HepG2 (cell line): ENCODE measurements at regions not wholly inside any gene's neighbourhood (a gene's known extent, or its start where the extent isn't known, plus 50 kb on each side); places are given as distances from the start of the nearest gene placed in this dataset.

Experiments
- ATAC-seq: fragments of 200-7000 bp; cut with Tn5 transposase; 3 replicates; pipeline ENCODE4 v1.9.1; 2020; ENCODE audit warnings: mild to moderate bottlenecking, moderate library complexity
- BruUV-seq: library from RNA; stranded (reverse); fragments of 400-500 nt; replicated peaks from 2 replicates; lab custom pipeline; 2021; lab: Mats Ljungman, UMichigan
- CTCF ChIA-PET: fragments of 300-600 bp; formaldehyde crosslinking; extraction: SDS; loops from one replicate; lab custom pipeline; 2021; ENCODE audit warnings: low total read pairs, inconsistent platforms, low intra/inter-chr PET ratio; lab: Yijun Ruan, JAX
- POLR2A ChIA-PET: fragments of 350-600 bp; sonication (Branson Sonifier 250); formaldehyde crosslinking; loops from one replicate; lab custom pipeline; 2020; ENCODE audit warnings: antibody characterized with exemption, inconsistent platforms; lab: Yijun Ruan, JAX
- DNase-seq: peaks from one replicate; pipeline ENCODE4 v3.0.0-alpha.2; 2015; ENCODE audit warnings: low spot score
- FAIRE-seq: peaks from 3 replicates; lab custom pipeline; 2011; peaks lifted over from hg19 to GRCh38; lab: Jason Lieb, UNC
- H2AFZ ChIP-seq: one replicate; pipeline ENCODE4 v1.6.1; 2011; ENCODE audit warnings: low read length, inconsistent platforms
- H3K27ac ChIP-seq: fragments of 300-600 bp; 3 replicates; pipeline ENCODE4 v1.8.0; 2011; ENCODE audit warnings: mixed run types, mild to moderate bottlenecking, mixed read lengths, low read length, inconsistent platforms; ENCODE audit not compliant: insufficient read depth; ENCODE audit errors: extremely low read length
- H3K27me3 ChIP-seq, 2 experiments: fragments of 200-600 bp in 1 of 2; 2 replicates in 1 of 2; 3 replicates in 1 of 2; pipeline versions ENCODE4 v1.6.0 to v1.8.0; 2011; ENCODE audit warnings: low read length in 2 of 2, mild to moderate bottlenecking in 2 of 2, moderate library complexity in 2 of 2, inconsistent platforms in 1 of 2; ENCODE audit not compliant: insufficient read depth in 2 of 2, control insufficient read depth in 1 of 2
- H3K36me3 ChIP-seq, 2 experiments: fragments of 200-600 bp in 1 of 2; replicated peaks in 1 of 2; 2 replicates in 1 of 2; 3 replicates in 1 of 2; pipeline versions ENCODE4 v1.5.1 to v1.8.0; 2011; ENCODE audit warnings: low read length in 2 of 2, inconsistent platforms in 1 of 2; ENCODE audit not compliant: insufficient read depth in 2 of 2, control insufficient read depth in 1 of 2
- H3K4me1 ChIP-seq: 2 replicates; pipeline ENCODE4 v1.5.1; 2012; ENCODE audit warnings: low read length, inconsistent platforms; ENCODE audit not compliant: insufficient read depth
- H3K4me2 ChIP-seq: 2 replicates; pipeline ENCODE4 v1.6.0; 2011; ENCODE audit warnings: low read depth, low read length, inconsistent platforms
- H3K4me3 ChIP-seq, 3 experiments: fragments of 200-600 bp in 1 of 3; sonication (generic), shearing (Covaris generic) in 1 of 3; replicated peaks in 1 of 3; 2 replicates each; pipeline ENCODE4 v1.5.1; 2011 to 2016; ENCODE audit warnings: low read length in 3 of 3, inconsistent platforms in 2 of 3, low read depth in 2 of 3, mild to moderate bottlenecking in 2 of 3, control low read depth in 1 of 3, mixed read lengths in 1 of 3; ENCODE audit not compliant: insufficient read depth in 1 of 3
- H3K79me2 ChIP-seq: one replicate; pipeline ENCODE4 v1.6.1; 2011; ENCODE audit warnings: low read length, inconsistent platforms; ENCODE audit not compliant: insufficient read depth
- H3K9ac ChIP-seq: 2 replicates; pipeline ENCODE4 v1.6.0; 2011; ENCODE audit warnings: mild to moderate bottlenecking, low read depth, low read length, inconsistent platforms; ENCODE audit not compliant: insufficient read depth
- H3K9me3 ChIP-seq: 2 replicates; pipeline ENCODE4 v1.5.1; 2012; ENCODE audit warnings: mild to moderate bottlenecking, low read length
- H4K20me1 ChIP-seq: 2 replicates; pipeline ENCODE4 v1.6.0; 2011; ENCODE audit warnings: inconsistent platforms, mild to moderate bottlenecking, low read length, moderate library complexity; ENCODE audit not compliant: insufficient read depth
- ARHGAP35 ChIP-seq: sonication (generic); formaldehyde crosslinking; IDR thresholded peaks from 2 replicates; pipeline ENCODE4 v1.9.0; 2022; ENCODE audit warnings: mild to moderate bottlenecking, inconsistent platforms, moderate library complexity, missing genetic modification reagents, borderline replicate concordance
- DNMT3B ChIP-seq: conservative IDR thresholded peaks from 2 replicates; pipeline ENCODE4 v1.6.1; 2016; ENCODE audit warnings: missing biosample characterization, control low read depth
- ERF ChIP-seq: IDR thresholded peaks from 2 replicates; pipeline ENCODE4 v1.6.1; 2018; ENCODE audit warnings: missing biosample characterization, missing genetic modification reagents
- FOSL2 ChIP-seq: sonication (generic); formaldehyde crosslinking; IDR thresholded peaks from 2 replicates; pipeline ENCODE4 v1.4.0; 2020; ENCODE audit warnings: missing genetic modification reagents
- FOXA1 ChIP-seq, 2 experiments: fragments of 450-650 bp in 1 of 2; sonication (generic) in 1 of 2; formaldehyde crosslinking in 1 of 2; IDR thresholded peaks; 2 replicates each; pipeline versions ENCODE4 v1.4.0 to v1.6.1; 2016 to 2020; ENCODE audit warnings: missing genetic modification reagents in 1 of 2
- IKZF5 ChIP-seq: IDR thresholded peaks from 2 replicates; pipeline ENCODE4 v1.6.1; 2018; ENCODE audit warnings: missing genetic modification reagents, mild to moderate bottlenecking, missing compliant biosample characterization
- MLXIP ChIP-seq: sonication (generic); formaldehyde crosslinking; IDR thresholded peaks from 2 replicates; pipeline ENCODE4 v1.9.0; 2021; ENCODE audit warnings: missing genetic modification reagents, borderline replicate concordance
- NR2F6 ChIP-seq, 2 experiments: IDR thresholded peaks; 2 replicates each; pipeline ENCODE4 v1.6.1; 2016; ENCODE audit warnings: antibody characterized with exemption in 1 of 2, mild to moderate bottlenecking in 1 of 2
- REL ChIP-seq: sonication (generic); formaldehyde crosslinking; conservative IDR thresholded peaks from 2 replicates; pipeline ENCODE4 v1.8.0; 2022; ENCODE audit warnings: mild to moderate bottlenecking, missing genetic modification reagents, moderate library complexity
- TGIF2 ChIP-seq: IDR thresholded peaks from 2 replicates; pipeline ENCODE4 v1.6.1; 2016; ENCODE audit warnings: control low read depth, missing compliant biosample characterization
- ZBTB49 ChIP-seq: sonication (generic); formaldehyde crosslinking; IDR thresholded peaks from 2 replicates; pipeline ENCODE4 v1.4.0; 2020; ENCODE audit warnings: missing genetic modification reagents, borderline replicate concordance
- ZNF10 ChIP-seq: sonication (generic); formaldehyde crosslinking; IDR thresholded peaks from 2 replicates; pipeline ENCODE4 v1.4.0; 2020; ENCODE audit warnings: mild to moderate bottlenecking, low read depth, missing genetic modification reagents, borderline replicate concordance
- ZNF329 ChIP-seq: sonication (generic); formaldehyde crosslinking; IDR thresholded peaks from 2 replicates; pipeline ENCODE4 v1.9.0; 2021; ENCODE audit warnings: low read depth, mild to moderate bottlenecking, missing genetic modification reagents
- ZNF777 ChIP-seq: sonication (generic); formaldehyde crosslinking; IDR thresholded peaks from 2 replicates; pipeline ENCODE4 v1.4.0; 2020; ENCODE audit warnings: missing genetic modification reagents
- WGBS: methylation state at CpG from one replicate; pipeline ENCODE4 v1.1.6; 2017; ENCODE audit warnings: low lambda C conversion rate; 5-methylcytosine and 5-hydroxymethylcytosine counted together
- in situ Hi-C: cut with HindIII; loops from 2 replicates; pipeline ENCODE4 v1.10.0; 2017; ENCODE audit warnings: low pct_unique_long_range_greater_than_20kb; ENCODE audit not compliant: extremely low pct_ligation_motif_present
- intact Hi-C: fragments of 100-400 bp; cut with micrococcal nuclease; formaldehyde crosslinking; loops from one replicate; pipeline ENCODE4 v1.10.0; 2022; ENCODE audit not compliant: unreplicated experiment

GRCh38 chr15:61517335-61517734 lies 288.2 kb upstream of the RORA start:
- H3K79me2 ChIP-seq: no peaks in the 10 kb centered on the region
- H3K36me3 ChIP-seq: no peaks in the 10 kb centered on the region
- no peaks in the 10 kb centered on the region for H4K20me1 ChIP-seq
- POLR2A ChIA-PET: no interaction called here
- TF ChIP-seq REL (CRISPR knock-in tag): no peak
- TF ChIP-seq ZNF329 (CRISPR knock-in tag): no peak
- TF ChIP-seq ARHGAP35: no peak
- TF ChIP-seq ERF: no peak
- TF ChIP-seq, all 625 proteins: peak for 0
- Histone ChIP-seq H3K4me1 (no peaks in the 10 kb centered on the region), H3K4me3 (no peak overlapping the region), H2AFZ (no peak overlapping the region), H3K27me3 (no peaks in the 10 kb centered on the region), H3K9ac (no peak overlapping the region), H3K27ac (no peak overlapping the region), H3K9me3 (no peaks in the 10 kb centered on the region), H3K4me2 (no peak overlapping the region)
- CTCF ChIA-PET: no interaction called here
- no peak for ATAC-seq
- in situ Hi-C loops: no loop called here
- no peak for FAIRE-seq
- intact Hi-C loops: no loop called here
- DNase-seq: no peak
- BruUV-seq: no TSS peak

DNA sequence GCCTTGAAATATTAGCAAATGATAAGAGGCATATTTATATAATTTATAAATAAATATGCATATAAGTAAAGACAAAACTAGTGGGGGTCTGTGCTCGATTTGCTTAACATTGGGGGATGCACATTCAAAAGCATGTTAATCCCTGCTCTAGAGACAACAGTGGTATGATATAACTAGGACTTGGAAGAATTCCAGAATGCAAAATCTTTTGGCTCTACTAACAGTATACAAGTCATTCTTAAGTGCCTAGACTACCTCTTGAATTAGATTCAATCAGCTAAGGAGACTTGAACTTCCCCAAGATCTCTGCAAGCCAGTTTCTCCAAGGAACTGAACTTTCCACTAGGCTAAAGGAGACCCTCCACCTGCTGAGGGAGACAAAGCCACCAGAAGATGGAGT lies 282.7 kb upstream of the RORA start:
- no peak for FAIRE-seq
- Histone ChIP-seq H3K4me3 (no peak overlapping the region), H3K4me1 (no peaks in the 10 kb centered on the region), H3K27ac (no peak overlapping the region), H3K27me3 (no peaks in the 10 kb centered on the region), H3K4me2 (no peak overlapping the region), H3K36me3 (no peaks in the 10 kb centered on the region), H3K79me2 (no peaks in the 10 kb centered on the region), H4K20me1 (no peaks in the 10 kb centered on the region), H3K9ac (no peak overlapping the region), H2AFZ (no peak overlapping the region), H3K9me3 (no peaks in the 10 kb centered on the region)
- ChIA-PET CTCF (no interaction called here), POLR2A (no interaction called here)
- DNase-seq: no peak
- intact Hi-C loops (no loop called here), in situ Hi-C loops (no loop called here)
- BruUV-seq: no TSS peak
- 0% methylated on average over 1 of the region's 1 CpG for WGBS
- ATAC-seq: no peak
- TF ChIP-seq MLXIP (no peak), TGIF2 (no peak), NR2F6 (IDR thresholded peaks at IDR 0.05) (no peak), NR2F6 (CRISPR knock-in tag; IDR thresholded peaks at IDR 0.05) (no peak), ZNF777 (no peak), ZBTB49 (CRISPR knock-in tag) (no peak), ZNF10 (CRISPR knock-in tag) (no peak), DNMT3B (no peak), FOSL2 (CRISPR knock-in tag) (no peak), FOXA1 (IDR thresholded peaks at IDR 0.05) (no peak), FOXA1 (CRISPR knock-in tag; IDR thresholded peaks at IDR 0.05) (no peak), IKZF5 (CRISPR knock-in tag) (no peak)
